ENCODE measurements at regions not wholly inside any gene's neighbourhood (a gene's known extent, or its start where the extent isn't known, plus 50 kb on each side); places are given as distances from the start of the nearest gene placed in this dataset.

GRCh38 chr4:181562399-181562798 lies 680.8 kb upstream of the TENM3 start:
- no peak for DNase-seq (ENCODE audit: low read depth in 1 of 2, low spot score in 1 of 2)
- Histone ChIP-seq H3K27ac (replicated peaks) (no peak overlapping the region), H3K27me3 (ENCODE audit: insufficient read depth, poor library complexity, severe bottlenecking) (no peaks in the 10 kb centered on the region), H3K4me3 (replicated peaks; ENCODE audit: insufficient read depth, low read length) (no peak overlapping the region)
- TF ChIP-seq SPI1 (IDR thresholded peaks at IDR 0.05; ENCODE audit: borderline replicate concordance, low read depth) (no peak), POLR2AphosphoS5 (IDR thresholded peaks at IDR 0.05; ENCODE audit: low read depth) (no peak), GABPA (IDR thresholded peaks at IDR 0.05; ENCODE audit: low read depth) (no peak), CTCF (IDR thresholded peaks at IDR 0.05; ENCODE audit: insufficient read depth, low read length) (no peak), REST (IDR thresholded peaks at IDR 0.05; ENCODE audit: insufficient replicate concordance, low read depth) (no peak)

- no peak for TF ChIP-seq REST (IDR thresholded peaks at IDR 0.05; ENCODE audit: insufficient replicate concordance, low read depth)
- no peak for TF ChIP-seq POLR2AphosphoS5 (IDR thresholded peaks at IDR 0.05; ENCODE audit: low read depth)
- no peak for TF ChIP-seq CTCF (IDR thresholded peaks at IDR 0.05; ENCODE audit: insufficient read depth, low read length)
- TF ChIP-seq GABPA (IDR thresholded peaks at IDR 0.05; ENCODE audit: low read depth), result no peak
- no peak for TF ChIP-seq SPI1 (IDR thresholded peaks at IDR 0.05; ENCODE audit: borderline replicate concordance, low read depth)
- no peak for DNase-seq (ENCODE audit: low read depth in 1 of 2, low spot score in 1 of 2)
- no peak overlapping the region for H3K4me3 ChIP-seq (replicated peaks; ENCODE audit: insufficient read depth, low read length)
These were observed 678.6 kb upstream of the TENM3 start for GRCh38 chr4:181564625-181565024.

GRCh38 chr4:181566490-181566889 lies 676.7 kb upstream of the TENM3 start:
- no peak overlapping the region for H3K27ac ChIP-seq (replicated peaks)
- H3K4me3 ChIP-seq (replicated peaks; ENCODE audit: insufficient read depth, low read length), result no peak overlapping the region
- TF ChIP-seq POLR2AphosphoS5 (IDR thresholded peaks at IDR 0.05; ENCODE audit: low read depth) (no peak), CTCF (IDR thresholded peaks at IDR 0.05; ENCODE audit: insufficient read depth, low read length) (no peak), REST (IDR thresholded peaks at IDR 0.05; ENCODE audit: insufficient replicate concordance, low read depth) (no peak), SPI1 (IDR thresholded peaks at IDR 0.05; ENCODE audit: borderline replicate concordance, low read depth) (no peak), GABPA (IDR thresholded peaks at IDR 0.05; ENCODE audit: low read depth) (no peak)
- no peak for DNase-seq (ENCODE audit: low read depth in 1 of 2, low spot score in 1 of 2)
- no peaks in the 10 kb centered on the region for H3K27me3 ChIP-seq (ENCODE audit: insufficient read depth, poor library complexity, severe bottlenecking)

More at GRCh38 chr4:181564625-181565024, 678.6 kb upstream of the TENM3 start:
- no peaks in the 10 kb centered on the region for H3K27me3 ChIP-seq (ENCODE audit: insufficient read depth, poor library complexity, severe bottlenecking)
- H3K27ac ChIP-seq (replicated peaks), result no peak overlapping the region

Data from HL-60 (cell line).